ENCODE measurements at regions not wholly inside any gene's neighbourhood (a gene's known extent, or its start where the extent isn't known, plus 50 kb on each side); places are given as distances from the start of the nearest gene placed in this dataset.
A peak's percentile ranks its signal among the peaks of the same experiment; 100 is the strongest.
"Not testable (repeated sequence)": the region's sequence is repeated elsewhere in the genome, so short reads cannot be mapped to it uniquely, and the experiment has no call there.

DNA sequence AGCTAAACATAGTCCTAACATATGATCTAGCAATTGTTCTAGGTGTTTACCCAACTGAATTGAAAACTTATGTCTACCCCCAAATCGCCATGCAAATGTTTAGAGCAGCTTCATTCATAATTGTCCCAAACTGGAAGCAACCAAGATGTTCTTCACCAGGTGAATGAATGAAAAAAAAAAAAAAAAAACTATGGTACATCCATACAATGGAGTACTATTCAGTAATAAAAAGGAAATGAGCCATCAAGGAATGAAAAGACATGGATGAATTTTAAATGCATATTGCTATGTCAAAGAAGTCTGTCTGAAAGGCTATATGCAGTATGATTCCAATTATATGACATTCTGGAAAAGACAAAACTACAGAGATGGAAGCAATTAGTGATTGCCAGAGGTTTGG is 98.6 kb upstream of the ITPRID2 start:
- DNase-seq = no peak

DNA sequence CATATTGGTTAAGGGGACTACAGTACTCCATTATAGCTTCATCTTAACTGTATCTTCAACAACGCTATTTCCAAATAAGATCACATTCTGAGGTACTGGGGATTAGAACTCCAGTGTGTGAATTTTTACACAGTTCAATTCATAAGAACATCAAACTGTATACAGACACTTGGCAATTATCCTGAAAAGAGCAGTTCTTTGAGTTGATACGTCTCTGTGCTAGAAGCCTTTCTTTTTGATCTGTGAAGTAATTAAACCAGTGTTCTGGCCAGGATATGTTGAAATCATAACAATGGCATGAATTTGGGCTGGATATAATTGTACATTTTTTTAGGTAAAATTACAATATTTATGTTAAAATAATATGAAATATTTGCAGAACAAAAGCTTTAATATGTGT is 93.5 kb upstream of the ITPRID2 start:
- DNase-seq = no peak

DNA sequence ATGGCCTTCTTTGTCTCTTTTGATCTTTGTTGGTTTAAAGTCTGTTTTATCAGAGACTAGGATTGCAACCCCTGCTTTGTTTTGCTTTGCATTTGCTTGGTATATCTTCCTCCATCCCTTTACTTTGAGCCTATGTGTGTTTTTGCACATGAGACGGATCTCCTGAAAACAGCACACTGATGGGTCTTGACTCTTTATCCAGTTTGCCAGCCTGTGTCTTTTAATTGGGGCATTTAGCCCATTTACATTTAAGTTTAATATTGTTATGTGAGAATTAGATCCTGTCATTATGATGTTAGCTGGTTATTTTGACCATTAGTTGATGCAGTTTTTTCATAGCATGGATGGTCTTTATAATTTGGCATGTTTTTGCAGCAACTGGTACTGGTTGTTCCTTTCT is 89.2 kb upstream of the ITPRID2 start:
- not testable (repeated sequence) for DNase-seq

DNA sequence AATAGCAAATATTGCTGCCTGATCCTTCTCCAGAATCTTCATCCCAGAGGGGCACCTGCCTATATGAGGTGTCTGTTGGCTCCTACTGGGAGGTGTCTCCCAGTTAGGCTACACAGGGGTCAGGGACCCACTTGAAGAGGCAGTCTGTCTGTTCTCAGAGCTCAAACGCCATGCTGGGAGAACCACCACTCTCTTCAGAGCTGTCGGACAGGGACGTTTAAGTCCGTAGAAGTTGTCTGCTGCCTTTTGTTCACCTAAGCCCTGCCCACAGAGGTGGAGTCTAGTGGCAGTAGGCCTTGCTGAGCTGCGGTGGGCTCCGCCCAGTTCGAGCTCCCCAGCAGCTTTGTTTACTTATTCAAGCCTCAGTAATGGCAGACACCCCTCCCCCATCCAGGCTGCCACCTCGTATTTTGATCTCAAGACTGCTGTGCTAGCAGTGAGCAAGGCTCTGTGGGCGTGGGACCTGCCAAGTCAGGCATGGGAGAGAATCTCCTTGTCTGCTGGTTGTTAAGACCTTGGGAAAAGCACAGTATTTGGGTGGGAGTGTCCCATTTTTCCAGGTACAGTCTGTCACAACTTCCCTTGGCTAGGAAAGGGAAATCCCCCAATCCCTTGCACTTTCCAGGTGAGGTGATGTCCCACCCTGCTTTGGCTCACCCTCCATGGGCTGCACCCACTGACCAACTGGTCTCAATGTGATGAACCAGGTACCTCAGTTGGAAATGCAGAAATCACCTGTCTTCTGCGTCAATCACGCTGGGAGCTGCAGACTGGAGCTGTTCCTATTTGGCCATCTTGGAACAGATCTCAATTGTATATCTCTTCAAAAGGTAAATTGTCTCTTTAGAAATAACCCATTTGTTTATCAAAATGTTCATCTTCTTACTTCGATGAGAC is 87.4 kb upstream of the ITPRID2 start:
- peak; percentile 75 for DNase-seq

DNA sequence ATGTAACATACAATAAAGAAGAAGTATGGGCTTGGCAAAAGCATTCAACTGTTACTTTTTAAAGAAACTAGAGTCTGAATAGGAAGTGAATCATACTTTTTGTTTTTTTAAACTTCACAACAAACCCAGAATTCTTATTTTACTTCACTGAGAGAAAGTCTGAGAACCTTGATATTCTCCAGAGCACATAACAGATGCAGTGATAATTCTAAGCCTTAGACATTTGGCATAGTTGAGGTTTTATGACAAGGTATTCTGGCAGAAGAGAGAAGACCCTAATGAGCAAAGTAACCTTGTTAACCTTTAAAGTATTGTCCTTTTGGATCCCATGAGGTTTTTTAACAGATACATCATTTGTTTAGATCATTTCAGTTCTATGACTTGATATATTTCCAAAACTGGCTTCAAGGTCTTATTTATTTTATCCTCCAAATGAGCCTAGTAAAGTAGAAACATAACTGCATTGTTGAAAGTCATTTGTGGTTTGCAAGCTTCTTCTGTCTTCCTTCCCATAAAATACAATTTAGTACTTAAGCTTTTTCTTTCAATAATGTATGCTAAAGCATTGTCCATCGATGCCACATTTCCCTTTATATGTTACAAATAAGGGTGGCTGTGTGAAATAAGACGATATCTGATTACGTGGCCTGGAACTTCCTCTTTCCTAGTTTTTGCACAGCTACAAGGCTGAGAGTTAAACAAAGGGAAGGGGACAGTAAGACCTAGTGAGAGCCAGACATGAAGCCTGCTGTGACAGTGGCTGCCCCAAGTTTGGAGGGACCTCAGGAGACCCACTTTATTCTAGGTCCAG is 86.1 kb upstream of the ITPRID2 start:
- no peak for DNase-seq

DNA sequence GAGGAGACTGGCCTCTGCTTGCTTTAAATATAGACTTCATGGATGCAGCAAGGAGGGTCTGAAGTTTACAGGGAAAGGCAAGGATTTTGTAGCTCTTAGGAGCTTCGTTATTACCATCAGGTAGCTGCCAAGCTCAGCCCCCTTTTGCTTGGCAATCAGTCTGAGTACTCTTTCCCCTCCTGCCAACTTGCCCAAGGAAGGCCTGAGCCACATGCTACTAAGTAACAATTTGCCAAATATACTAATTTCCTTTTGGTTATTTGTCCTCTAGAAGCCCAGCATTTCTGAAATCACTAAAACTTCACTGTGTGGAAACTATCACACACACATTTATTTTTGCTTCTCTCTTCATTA is 85.5 kb upstream of the ITPRID2 start:
- no peak for DNase-seq

DNA sequence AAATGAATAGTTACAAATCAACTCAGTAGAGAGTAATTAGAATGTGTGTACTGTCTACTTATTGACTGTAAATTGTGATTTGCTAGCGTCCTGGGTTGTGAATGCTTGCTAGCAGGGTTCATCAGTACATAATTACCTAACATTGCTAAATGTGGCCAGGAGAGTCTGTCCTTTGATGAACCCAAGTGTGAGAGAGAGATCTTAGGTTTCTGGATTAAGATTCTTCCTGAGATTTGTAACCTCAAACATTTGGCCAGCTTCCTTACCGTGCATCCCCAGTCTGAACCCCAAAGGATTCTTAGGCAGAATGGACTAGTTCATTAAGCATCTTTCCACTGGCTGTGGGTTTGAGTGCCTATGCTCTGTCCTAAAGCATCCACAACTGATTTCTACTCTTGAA is 84.0 kb upstream of the ITPRID2 start:
- DNase-seq = no peak

DNA sequence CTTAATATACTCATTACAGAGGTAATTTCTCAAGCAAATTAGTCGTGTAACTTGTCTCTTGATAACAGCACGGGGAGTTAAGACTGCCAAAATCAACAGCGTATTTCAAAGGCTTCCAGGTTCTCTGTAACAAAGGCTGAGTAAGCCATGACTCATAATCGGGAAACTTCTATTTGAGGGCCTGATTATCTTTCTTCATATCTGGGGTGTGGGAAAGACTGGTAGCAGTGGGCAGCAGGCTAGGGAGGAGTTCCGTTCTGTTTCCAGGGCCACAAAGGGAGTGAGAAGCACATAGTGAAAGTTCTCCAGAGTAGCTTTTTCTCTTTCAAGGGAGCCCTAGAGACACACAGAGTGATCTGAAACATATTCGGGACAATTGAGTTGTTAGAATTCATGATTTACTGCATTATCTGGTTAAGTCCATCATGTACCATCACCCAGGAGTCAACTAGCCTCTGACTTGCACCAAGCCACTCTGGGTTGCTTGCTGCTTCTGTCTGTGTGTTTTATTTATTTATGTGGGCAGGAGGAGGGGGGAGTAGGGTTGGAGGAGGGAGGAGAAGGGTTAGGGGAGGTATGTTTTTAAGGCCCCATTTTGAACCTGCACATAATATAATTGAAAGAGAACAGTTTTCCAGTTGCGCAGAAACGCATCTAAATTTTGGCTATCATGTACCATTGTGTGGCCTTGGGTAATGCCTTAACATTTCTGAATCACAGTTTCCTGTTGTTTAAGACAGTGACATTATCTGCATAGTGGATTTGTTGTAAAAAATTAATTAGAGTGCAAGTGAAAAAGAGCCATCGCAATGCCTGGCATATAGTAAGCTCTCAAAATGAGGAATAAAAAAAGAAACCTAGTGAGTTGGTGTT is 80.5 kb upstream of the ITPRID2 start:
- no peak for DNase-seq

DNA sequence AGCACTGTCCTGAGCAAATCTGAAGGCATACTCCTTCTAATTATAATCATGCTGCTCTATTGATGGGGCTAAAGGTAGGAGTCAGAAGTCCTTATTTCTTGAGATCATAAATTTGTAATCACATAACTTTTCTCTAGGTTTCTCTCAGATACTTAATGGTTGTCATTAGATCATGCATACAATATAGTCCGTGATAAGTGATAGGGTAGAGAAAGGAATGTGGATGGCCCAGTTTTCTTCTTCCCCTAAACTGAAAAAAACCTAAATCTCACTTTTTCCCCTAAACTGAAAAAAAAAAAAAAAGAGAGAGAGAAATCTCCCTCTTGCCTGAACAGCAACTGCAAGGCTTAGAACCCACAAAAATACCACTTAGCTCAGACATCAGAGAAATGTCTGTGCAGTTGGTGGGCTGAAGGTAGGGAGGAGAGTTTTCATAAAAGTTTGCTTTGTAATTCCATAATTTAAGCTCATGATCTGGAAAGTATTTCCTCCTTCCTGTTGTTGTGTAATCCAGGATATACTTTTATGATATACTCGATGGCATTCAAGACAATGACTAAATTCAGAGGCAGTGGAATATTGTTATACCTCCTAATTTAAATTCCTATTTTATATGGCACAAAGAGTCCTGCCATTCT is 79.3 kb upstream of the ITPRID2 start:
- DNase-seq = no peak

DNA sequence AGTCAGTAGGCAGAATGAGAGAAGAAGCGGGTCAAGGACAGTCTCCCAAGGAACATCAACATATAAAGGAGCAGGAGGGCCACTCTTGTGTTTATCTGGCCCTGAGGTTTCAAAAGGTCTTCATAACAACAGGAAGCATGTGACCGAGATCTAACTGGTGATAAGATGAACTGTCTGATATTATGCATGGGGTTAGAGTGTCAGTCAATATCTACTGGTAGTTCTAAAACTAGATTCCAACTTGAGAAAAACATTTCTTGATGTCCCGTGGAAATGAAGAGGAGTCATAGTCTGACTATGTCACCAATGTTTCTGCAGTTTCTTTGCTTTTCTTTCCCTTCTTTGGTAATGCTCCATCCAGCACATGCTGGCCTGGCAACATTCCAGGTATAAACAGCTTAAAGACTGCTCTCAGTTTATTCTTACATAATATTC is 77.5 kb upstream of the ITPRID2 start:
- no peak for DNase-seq

DNA sequence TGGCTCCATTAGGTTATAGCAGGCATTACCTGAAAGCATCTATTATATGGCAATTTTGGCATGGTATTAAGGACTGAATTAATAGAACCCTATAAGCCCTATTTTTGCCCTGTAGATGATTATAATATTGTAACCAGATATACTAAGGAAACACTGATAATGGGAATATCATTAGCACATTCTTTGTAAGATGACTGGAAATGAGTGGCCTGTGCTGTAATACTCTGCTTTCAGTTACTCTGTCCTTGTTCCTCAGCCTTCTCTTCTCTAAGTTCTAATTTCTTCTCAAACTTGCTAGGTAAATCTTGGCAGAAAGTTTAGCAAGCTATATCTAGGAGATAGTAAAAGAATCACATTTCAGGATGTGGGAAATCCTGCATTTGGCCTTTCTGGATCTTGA is 74.0 kb upstream of the ITPRID2 start:
- DNase-seq = no peak

DNA sequence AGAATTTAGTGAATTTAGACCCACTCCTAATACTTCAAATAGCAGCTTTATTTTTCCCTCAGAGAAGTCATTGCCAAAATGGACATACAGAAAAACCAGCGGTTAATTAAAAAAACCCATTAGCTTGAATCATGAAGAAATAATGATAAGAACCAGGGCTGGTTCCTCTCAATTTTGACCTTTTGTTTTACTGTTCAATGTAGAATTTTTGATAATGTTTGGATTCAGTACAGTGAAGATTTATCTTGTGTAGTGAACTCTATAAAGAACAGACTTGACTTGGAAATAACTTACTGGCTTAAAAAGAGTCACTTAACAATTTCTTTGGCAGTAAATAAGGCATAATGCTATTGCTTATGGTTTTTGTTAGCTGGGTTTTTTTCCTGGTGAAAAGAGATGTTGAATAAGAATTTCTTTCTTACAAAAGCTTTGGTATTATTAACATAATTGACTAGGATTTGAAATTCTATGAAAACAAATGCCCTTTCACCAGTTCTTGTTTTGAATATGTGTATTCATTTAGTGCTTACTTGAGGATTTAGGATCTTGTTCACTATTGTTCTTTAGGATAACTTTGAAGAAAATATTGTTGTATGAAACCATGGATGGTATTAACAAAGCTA is 73.4 kb upstream of the ITPRID2 start:
- no peak for DNase-seq

DNA sequence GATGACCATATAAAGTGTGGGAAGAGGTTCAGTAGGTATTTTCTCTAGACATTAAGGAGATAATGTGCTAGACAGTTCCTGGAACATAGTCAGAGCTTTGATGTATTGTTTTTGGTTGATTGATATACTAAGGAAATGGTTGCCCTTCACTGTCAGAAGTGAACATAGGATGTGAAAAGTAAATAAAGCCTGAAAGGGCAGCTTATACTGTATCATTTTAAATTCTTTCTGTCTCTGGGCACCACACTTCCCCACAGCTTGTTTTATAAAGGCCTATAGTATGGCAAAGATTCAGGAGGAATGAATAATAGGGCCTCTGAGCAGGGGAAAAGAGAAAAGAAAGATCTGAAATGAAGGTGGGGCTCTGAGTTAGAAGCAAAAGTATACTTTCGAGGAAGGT is 72.7 kb upstream of the ITPRID2 start:
- DNase-seq = no peak

DNA sequence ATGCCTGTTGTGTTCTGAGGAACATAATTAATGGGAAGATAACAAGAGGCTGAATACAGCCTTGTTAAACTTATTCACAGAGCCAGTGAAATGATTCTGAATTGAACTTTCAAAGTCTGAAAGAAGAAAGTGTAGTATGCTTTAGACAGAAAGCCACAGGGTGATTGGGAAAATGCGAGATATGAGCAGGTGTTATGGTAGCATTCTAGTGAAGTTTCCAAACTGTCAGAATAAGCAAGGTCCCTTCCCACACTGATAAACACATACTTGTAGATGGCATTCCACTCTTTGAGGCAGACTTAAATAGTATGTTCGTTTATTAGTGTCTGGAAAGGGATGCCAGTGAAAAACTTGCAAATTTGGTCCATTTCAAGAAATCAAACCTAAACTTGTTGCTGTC is 70.5 kb upstream of the ITPRID2 start:
- no peak for DNase-seq

DNA sequence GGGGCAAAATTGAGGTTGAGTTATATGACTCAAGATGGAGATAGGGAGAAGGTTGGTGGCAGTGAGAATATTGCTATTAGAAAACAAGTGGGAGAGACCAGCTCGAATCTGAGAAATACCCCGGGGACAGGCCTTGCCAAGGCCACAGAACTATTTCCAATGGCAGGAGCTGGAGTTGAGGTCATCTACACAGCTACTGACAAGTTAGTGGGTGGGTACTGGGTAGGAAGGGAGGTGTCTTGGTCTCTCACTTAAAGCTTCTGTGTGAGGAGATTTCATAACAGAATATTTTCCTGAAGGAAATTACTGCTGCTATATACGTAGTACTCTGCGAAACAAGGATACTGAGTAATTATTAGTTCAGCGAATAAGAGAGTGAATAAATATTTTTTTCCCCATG is 69.4 kb upstream of the ITPRID2 start:
- DNase-seq = no peak

DNA sequence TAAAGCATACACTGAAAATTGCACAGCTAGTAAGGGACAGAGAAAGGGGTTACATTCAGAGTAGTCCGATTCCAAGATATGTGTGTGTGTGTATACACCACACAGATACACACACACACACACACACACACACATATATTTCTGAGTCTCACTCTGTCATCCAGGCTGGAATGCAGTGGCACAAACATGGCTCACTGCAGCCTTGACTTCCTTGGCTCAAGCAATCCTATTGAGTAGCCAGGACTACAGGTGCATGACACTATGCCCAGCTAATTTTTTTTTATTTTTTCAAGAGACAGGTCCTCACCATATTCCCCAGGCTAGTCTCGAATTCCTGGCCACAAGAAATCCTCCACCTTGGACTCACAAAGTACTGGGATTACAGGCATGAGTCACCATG is 68.1 kb upstream of the ITPRID2 start:
- no peak for DNase-seq

DNA sequence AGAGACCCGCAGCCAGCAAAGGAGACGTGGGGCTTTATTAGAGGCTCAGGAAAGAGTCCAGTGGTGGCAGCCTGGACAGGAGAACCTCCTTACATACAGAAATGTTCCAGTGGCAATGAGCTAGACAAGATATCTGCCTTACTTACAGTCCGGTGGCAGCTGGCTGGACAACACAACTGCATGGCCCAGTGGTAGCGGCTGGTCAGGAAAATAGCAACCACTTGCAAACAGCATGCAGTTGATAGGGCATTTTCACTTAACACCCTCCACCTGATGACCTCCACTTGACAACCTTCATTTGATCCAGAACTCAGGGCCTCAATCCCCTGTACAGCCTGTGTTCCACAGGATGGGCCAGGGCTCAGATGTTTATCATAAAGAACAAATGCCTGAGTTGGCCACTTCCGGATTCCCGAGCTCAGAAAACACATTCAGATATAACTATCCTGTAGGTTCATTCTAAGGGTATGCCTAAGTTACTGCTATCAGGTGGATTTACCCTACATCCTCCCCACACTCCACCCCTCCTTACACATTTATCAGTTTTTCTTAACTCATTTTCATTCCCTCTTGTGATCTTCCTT is 63.3 kb upstream of the ITPRID2 start:
- DNase-seq = no peak

DNA sequence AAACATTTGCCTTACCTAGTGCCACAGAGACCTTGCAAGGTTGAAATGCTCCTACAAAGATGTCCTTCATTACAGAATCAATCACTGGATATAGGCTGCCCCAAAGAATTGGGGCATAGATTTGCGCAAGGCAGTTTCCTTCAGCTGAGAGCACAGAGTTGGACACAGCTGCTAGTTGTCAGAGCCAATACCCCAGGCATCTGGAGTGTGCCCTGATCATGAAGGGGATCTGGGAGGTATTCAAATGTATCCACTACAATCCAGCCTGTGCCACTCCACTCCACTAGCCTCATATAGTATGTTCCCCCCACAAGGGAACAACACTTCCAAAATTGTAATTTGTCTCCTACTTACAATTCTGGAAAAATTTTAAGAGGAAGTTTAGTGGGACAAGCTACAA is 62.3 kb upstream of the ITPRID2 start:
- DNase-seq = no peak

DNA sequence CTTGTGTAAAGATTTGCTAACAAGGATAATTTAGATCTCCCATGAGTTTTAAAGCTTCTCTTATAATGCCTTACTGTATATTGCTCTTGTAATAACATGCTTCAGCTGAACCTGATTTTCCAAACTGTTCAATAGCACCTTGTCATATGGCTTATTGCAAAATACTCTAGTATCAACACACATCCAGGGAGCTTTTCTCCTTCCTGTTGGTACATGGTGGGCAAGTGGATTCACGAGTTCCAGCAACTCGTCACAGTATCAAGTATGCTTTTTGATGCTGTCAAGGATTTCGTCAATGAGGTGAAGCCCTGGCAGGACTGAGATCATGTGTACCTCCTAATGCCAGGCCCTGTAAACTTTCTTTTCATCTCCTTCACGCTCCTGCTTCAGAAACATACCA is 59.5 kb upstream of the ITPRID2 start:
- DNase-seq = no peak

DNA sequence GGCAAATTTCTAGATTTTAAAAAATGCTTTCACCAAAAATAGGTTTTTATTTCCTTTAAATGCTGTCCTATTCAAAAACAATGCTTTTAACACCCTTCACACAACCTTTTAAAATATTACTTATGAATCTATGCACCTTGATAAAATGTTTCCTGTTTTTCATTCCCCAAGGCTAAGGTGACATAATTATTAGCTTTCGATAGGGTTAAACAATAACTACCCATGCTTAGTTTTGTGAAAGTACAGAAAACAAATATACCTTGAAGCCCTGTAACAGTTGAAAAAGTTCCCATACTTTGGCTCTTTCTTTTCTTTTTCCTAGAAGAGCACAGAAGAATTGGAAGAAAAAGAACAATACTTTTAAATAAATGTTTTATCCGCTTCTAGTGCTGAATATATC is 54.9 kb upstream of the ITPRID2 start:
- DNase-seq = no peak

DNA sequence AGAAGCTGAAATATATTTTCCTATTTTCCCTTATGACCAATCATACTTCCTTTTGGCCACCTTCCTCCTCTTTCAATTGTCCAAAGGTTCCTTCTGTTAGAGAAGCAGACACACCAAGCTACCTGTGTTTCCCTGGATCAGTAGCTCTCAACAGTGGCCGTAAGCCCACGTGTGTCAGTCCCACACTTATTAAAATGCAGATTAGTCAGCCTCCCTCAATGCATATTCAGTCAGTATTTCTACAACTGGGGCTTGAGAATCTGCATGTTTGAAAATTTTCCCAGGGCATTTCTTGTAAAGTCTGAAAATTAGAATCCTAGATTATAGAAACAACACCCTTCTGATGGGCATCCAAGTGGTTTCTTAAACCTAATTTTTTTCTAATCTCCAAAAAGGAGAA is 54.0 kb upstream of the ITPRID2 start:
- DNase-seq = no peak

DNA sequence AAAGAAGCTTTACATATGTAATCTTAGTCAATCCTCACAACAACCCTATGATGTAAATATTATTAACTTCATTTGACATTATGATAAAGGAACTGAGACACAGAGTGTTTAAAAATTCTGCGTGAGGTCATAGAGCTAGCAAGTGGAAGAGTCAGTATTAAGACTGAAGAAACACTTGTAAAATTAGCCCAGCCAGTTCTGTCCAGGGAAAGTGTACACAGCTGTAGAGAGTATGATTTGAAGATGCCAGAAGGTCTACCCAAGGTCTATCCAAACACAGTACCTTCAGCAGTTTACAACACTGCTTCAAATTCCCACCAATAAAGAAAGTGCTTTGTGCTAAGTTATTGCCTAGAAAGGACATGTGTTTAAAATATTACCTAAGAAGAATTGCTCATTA is 51.7 kb upstream of the ITPRID2 start:
- DNase-seq = no peak
